ENCODE measurements at regions not wholly inside any gene's neighbourhood (a gene's known extent, or its start where the extent isn't known, plus 50 kb on each side); places are given as distances from the start of the nearest gene placed in this dataset.

DNA sequence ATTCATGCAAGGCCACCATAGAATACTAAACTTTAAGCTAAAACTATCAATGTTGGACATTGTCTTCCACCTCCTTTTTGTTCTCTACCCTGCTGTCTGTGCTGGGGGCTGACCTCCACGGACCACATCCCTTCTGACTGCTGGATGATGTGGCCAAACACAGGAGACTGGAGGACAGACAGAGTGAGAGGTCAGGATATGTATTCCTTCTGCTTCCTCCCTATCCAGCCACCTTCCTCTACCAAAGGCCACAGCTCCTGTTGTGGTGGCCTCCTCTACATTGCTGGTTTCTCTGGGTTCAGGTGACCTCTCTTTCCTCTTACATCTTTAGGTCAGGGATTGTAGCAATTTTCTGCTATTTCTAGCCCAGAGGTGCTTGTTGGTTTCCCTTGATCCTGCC, 148.1 kb downstream of the ACTBL2 start:
- Mint-ChIP-seq H3K36me3 (no peaks in the 10 kb centered on the region), H3K4me1 (ENCODE audit: unreplicated experiment) (peaks cover 16% of the 10 kb centered on the region), H3K27ac (no peak overlapping the region), H3K4me3 (no peak overlapping the region), H3K9me3 (no peaks in the 10 kb centered on the region), H3K27me3 (no peaks in the 10 kb centered on the region)
- DNase-seq (ENCODE audit: extremely low spot score, unreplicated experiment) = no peak
- TF ChIP-seq, protein P1, sequence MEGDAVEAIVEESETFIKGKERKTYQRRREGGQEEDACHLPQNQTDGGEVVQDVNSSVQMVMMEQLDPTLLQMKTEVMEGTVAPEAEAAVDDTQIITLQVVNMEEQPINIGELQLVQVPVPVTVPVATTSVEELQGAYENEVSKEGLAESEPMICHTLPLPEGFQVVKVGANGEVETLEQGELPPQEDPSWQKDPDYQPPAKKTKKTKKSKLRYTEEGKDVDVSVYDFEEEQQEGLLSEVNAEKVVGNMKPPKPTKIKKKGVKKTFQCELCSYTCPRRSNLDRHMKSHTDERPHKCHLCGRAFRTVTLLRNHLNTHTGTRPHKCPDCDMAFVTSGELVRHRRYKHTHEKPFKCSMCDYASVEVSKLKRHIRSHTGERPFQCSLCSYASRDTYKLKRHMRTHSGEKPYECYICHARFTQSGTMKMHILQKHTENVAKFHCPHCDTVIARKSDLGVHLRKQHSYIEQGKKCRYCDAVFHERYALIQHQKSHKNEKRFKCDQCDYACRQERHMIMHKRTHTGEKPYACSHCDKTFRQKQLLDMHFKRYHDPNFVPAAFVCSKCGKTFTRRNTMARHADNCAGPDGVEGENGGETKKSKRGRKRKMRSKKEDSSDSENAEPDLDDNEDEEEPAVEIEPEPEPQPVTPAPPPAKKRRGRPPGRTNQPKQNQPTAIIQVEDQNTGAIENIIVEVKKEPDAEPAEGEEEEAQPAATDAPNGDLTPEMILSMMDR (conservative IDR thresholded peaks at IDR 0.05) = no peak

DNA sequence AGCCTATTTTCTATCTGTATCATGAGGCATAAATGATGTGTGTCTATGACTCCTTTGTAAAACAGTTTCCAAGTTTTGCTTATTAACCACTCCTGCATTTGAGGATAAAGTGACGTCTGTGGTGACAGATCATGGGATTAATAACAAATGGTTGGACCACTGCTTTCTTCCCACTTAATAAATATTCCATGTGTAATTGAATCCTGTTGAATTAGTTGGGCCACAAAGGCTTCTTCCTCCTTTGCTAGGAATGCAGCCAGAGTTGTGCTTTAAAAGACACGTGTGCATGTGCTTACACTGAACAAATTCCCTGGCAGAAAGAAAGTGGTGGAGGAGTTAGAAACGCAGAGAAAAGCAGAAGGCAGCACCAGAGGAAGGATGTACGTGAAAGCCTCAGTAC, 150.2 kb downstream of the ACTBL2 start:
- no peaks in the 10 kb centered on the region for H3K27me3 Mint-ChIP-seq
- peaks cover 5% of the 10 kb centered on the region for H3K9me3 Mint-ChIP-seq
- no peak overlapping the region for H3K27ac Mint-ChIP-seq
- no peak overlapping the region for H3K4me3 Mint-ChIP-seq
- H3K4me1 Mint-ChIP-seq (ENCODE audit: unreplicated experiment) = peaks cover 4% of the 10 kb centered on the region
- DNase-seq (ENCODE audit: extremely low spot score, unreplicated experiment) = no peak
- TF ChIP-seq, protein P1 (conservative IDR thresholded peaks at IDR 0.05) = no peak
- no peaks in the 10 kb centered on the region for H3K36me3 Mint-ChIP-seq

DNA sequence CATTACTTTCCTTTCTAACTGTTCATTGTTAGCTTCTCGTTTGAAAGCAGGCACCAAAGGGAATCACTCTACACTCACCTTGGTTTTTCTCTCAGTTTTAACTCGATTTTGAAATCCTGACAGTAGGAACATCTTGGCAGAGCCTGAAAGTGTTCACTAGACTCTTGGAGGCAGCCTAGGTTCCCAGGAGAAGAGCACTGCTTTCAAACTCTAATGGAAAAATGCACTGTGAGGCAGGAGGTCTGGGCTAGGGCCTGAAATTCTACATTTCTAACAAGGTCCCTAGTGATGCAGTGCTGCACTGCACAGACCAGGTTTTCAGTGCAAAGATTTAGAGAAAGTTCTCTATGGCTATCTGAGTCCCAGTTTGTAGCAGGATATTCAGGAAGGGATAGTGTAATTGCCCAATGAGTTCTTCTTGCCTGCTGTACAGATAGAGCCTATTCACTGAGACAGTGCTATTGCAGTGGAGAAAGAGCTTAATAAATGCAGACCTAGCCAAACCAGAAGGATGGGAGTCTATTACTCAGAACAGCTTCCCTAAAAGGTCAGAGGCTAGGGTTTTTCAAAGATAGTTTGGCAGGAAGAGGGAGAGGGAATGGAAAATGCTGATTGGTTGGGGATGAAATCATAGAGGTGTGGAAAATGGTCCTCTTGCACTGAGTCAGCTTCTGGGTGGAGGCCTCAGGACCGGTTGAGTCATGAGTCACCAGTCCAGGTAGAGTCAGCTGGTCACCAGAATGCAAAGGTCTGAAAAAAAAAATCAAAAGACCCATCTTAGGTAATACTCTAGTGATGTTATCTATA, 153.9 kb downstream of the GPBP1 start:
- Mint-ChIP-seq H3K4me3 (no peak overlapping the region), H3K9me3 (peaks cover 5% of the 10 kb centered on the region), H3K27me3 (no peaks in the 10 kb centered on the region), H3K27ac (peak overlapping the region; percentile 13), H3K4me1 (ENCODE audit: unreplicated experiment) (peaks cover 22% of the 10 kb centered on the region), H3K36me3 (no peaks in the 10 kb centered on the region)
- no peak for DNase-seq (ENCODE audit: extremely low spot score, unreplicated experiment)
- TF ChIP-seq, protein P1 (conservative IDR thresholded peaks at IDR 0.05) = no peak

DNA sequence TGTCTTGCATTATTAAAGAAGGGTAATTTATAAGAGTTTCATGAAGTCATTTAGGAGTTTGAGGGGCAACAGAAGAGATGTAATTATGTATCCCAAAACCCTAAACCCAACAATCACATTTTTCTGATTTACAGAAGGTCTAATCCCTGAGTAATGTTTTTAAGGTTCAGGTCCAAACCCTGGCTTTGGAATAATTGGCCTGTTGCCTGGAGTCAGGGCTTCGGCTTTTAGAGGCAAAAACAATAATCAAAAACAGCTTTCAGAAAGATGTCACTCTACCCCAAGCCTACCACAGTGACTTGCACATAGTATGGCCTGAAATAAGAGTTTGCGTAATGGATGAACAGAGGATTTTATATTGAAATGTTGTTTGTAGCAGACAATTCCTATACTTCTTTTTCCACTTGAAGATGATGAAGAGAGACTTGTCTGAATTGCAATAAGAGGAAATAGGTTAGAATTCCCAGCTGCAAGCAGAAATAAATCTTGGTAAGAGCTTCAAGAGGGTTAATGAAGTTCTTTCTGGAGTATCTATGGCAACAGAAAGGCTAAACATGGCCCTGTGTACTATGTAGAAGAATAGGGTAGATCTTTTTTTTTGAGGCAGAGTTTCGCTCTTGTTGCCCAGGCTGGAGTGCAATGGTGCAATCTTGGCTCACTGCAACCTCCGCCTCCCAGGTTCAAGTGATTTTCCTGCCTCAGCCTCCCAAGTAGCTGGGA, 152.0 kb downstream of the GPBP1 start:
- TF ChIP-seq, protein P1 (conservative IDR thresholded peaks at IDR 0.05) = no peak
- H3K27ac Mint-ChIP-seq = no peak overlapping the region
- H3K36me3 Mint-ChIP-seq = no peaks in the 10 kb centered on the region
- no peaks in the 10 kb centered on the region for H3K27me3 Mint-ChIP-seq
- peaks cover 5% of the 10 kb centered on the region for H3K9me3 Mint-ChIP-seq
- no peak overlapping the region for H3K4me3 Mint-ChIP-seq
- DNase-seq (ENCODE audit: extremely low spot score, unreplicated experiment) = no peak
- peaks cover 18% of the 10 kb centered on the region for H3K4me1 Mint-ChIP-seq (ENCODE audit: unreplicated experiment)

DNA sequence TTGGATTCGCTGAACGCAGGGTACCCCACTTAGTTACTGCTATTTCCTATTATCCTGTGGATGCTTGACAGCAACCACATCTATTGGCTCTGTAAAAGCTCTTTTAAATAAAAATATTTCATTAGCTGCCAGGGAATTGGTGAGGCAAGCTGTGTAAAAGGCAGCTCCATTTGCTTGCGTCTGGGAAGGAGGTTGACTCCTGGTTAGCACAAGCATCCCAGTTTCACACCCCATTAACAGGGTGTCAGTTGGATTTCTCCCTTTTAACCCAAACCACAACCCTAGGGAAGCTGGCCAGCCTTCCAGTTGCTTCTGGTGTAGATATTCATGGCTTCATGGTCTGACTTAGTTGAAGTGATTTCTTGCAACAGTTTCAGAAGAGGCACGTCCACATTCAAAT, 151.0 kb downstream of the GPBP1 start:
- no peak overlapping the region for H3K27ac Mint-ChIP-seq
- TF ChIP-seq, protein P1 (conservative IDR thresholded peaks at IDR 0.05) = no peak
- H3K9me3 Mint-ChIP-seq = peaks cover 5% of the 10 kb centered on the region
- no peak overlapping the region for H3K4me3 Mint-ChIP-seq
- DNase-seq (ENCODE audit: extremely low spot score, unreplicated experiment) = no peak
- no peaks in the 10 kb centered on the region for H3K27me3 Mint-ChIP-seq
- H3K4me1 Mint-ChIP-seq (ENCODE audit: unreplicated experiment) = peaks cover 18% of the 10 kb centered on the region
- H3K36me3 Mint-ChIP-seq = no peaks in the 10 kb centered on the region

Measured in type B pancreatic cell (in vitro differentiated cells).